Heart left ventricle (tissue), 16 donors: ENCODE measurements at regions not wholly inside any gene's neighbourhood (a gene's known extent, or its start where the extent isn't known, plus 50 kb on each side); places are given as distances from the start of the nearest gene placed in this dataset.

Experiments
- ATAC-seq, 4 donors: fragments of 200-7000 bp; cut with Tn5 transposase; one replicate each; pipeline ENCODE4 v1.9.1; 2020 to 2022; ENCODE audit warnings: moderate library complexity in 4 of 4, mild to moderate bottlenecking in 3 of 4, moderate number of reproducible peaks in 1 of 4
- DNase-seq, 5 donors: peaks; one replicate each; pipeline ENCODE4 v3.0.0-alpha.2; 2020
- H3K27ac ChIP-seq, 12 donors: fragments of 200-600 bp; sonication (generic) in 4 of 12; one replicate each; pipeline versions ENCODE4 v1.5.0 to v1.8.0; 2016 to 2022; ENCODE audit warnings: mild to moderate bottlenecking in 2 of 12
- H3K27me3 ChIP-seq, 9 donors: fragments of 200-600 bp; sonication (generic) in 2 of 9; one replicate each; pipeline versions ENCODE4 v1.5.1 to v1.8.0; 2016 to 2022; ENCODE audit warnings: mild to moderate bottlenecking in 3 of 9
- H3K36me3 ChIP-seq, 9 donors: fragments of 200-600 bp; sonication (generic) in 2 of 9; one replicate each; pipeline versions ENCODE4 v1.5.0 to v1.8.0; 2018 to 2022; ENCODE audit warnings: mild to moderate bottlenecking in 2 of 9
- H3K4me1 ChIP-seq, 12 donors: fragments of 200-600 bp; sonication (generic) in 4 of 12; one replicate each; pipeline versions ENCODE4 v1.5.0 to v1.8.0; 2016 to 2022; ENCODE audit warnings: mild to moderate bottlenecking in 3 of 12
- H3K4me3 ChIP-seq, 12 donors: fragments of 200-600 bp; sonication (generic) in 4 of 12; one replicate each; pipeline versions ENCODE4 v1.5.0 to v1.8.0; 2017 to 2022; ENCODE audit warnings: mild to moderate bottlenecking in 9 of 12, moderate library complexity in 4 of 12
- H3K9me3 ChIP-seq, 12 donors: fragments of 200-600 bp; sonication (generic) in 4 of 12; one replicate each; pipeline versions ENCODE4 v1.5.0 to v1.8.0; 2016 to 2022; ENCODE audit warnings: mild to moderate bottlenecking in 1 of 12
- CTCF ChIP-seq, 12 donors: fragments of 200-600 bp; sonication (generic) in 4 of 12; IDR thresholded peaks; one replicate each; pipeline versions ENCODE4 v1.5.0 to v1.8.0; 2018 to 2022; ENCODE audit warnings: antibody characterized with exemption in 12 of 12, mild to moderate bottlenecking in 5 of 12
- POLR2A ChIP-seq, 2 donors: fragments of 450-650 bp; IDR thresholded peaks; one replicate each; pipeline ENCODE4 v1.6.1; 2017; ENCODE audit warnings: antibody characterized with exemption in 2 of 2, mild to moderate bottlenecking in 2 of 2, moderate library complexity in 2 of 2
- WGBS, 4 donors: extraction: QIAGEN DNeasy Blood & Tissue Kit in 2 of 4; methylation state at CpG; one replicate each; pipeline versions ENCODE4 v1.1.5 to v1.1.7; 2013 to 2018; 5-methylcytosine and 5-hydroxymethylcytosine counted together
- intact Hi-C, 10 donors: fragments of 100-400 bp; cut with DNase I; formaldehyde crosslinking; loops; one replicate each; pipeline versions ENCODE4 v1.11.1 to v1.14.2; 2022
- donor health status: ischemic (EF 13 %, LVEDD 7.1; RV severe dilation, severe dysfunction).
- donor health status: healthy with polysubstance abuse.
- donor health status: DM: no; HTN: yes; CAD: no.
- donor health status: DM: no; HTN: no; CAD: no.
- donor health status: ischemic (EF 25% LVEDD 6.9; RV normal size, moderate dysfunction).
- donor health status: ischemic (EF 25% LVEDD 5.7; RV mildly dilated, moderate dysfunction).
- donor health status: healthy.
- donor health status: DM: yes; HTN: yes; CAD: no.
- donor health status: ischemic (EF 35%, LVEDD 5.7; RV mildly dilated, moderate dysfunction).
- donor health status: nonischemic (EF 11% LVEDD 7.7; RV severe dilation, severe dysfunction).
- donor health status: DM: yes; HTN: yes; CAD: no.
- donor health status: PGD.
- donor health status: ischemic (EF 29% LVEDD 5.4; RV normal size, mild dysfunction).
- donor health status: nonischemic (EF 23%, LVEDD 6.1; RV moderate dilation, normal function).

- Histone ChIP-seq H3K4me3 (no peak overlapping the region), H3K27ac (no peak overlapping the region), H3K9me3 (no peaks in the 10 kb centered on the region), H3K4me1 (no peaks in the 10 kb centered on the region), H3K36me3 (no peaks in the 10 kb centered on the region), H3K27me3 (no peaks in the 10 kb centered on the region)
- DNase-seq (no peak), ATAC-seq (no peak)
- intact Hi-C loops: no loop called here
- no peak for TF ChIP-seq CTCF (IDR thresholded peaks at IDR 0.05)
- TF ChIP-seq POLR2A (IDR thresholded peaks at IDR 0.05): no peak
- 77 to 87% (median 81%) methylated on average over 1 of the region's 1 CpG for WGBS, 4 donors
Measured at GRCh38 chr2:223269386-223269785, 217.4 kb downstream of the KCNE4 start.

GRCh38 chr2:223270548-223270947 is 218.6 kb downstream of the KCNE4 start:
- Histone ChIP-seq H3K4me1 (no peaks in the 10 kb centered on the region), H3K4me3 (no peak overlapping the region), H3K27me3 (no peaks in the 10 kb centered on the region), H3K9me3 (no peaks in the 10 kb centered on the region), H3K27ac (no peak overlapping the region), H3K36me3 (no peaks in the 10 kb centered on the region)
- TF ChIP-seq POLR2A (IDR thresholded peaks at IDR 0.05) (no peak), CTCF (IDR thresholded peaks at IDR 0.05) (no peak)
- no peak for DNase-seq
- WGBS, 4 donors: 72 to 78% (median 75%) methylated on average over 5 of the region's 5 CpGs
- ATAC-seq: no peak
- intact Hi-C loops: no loop called here

- H3K4me1 ChIP-seq: no peaks in the 10 kb centered on the region
- DNase-seq (no peak), ATAC-seq (no peak)
- intact Hi-C loops: no loop called here
- H3K4me3 ChIP-seq: no peak overlapping the region
- TF ChIP-seq CTCF (IDR thresholded peaks at IDR 0.05) (no peak), POLR2A (IDR thresholded peaks at IDR 0.05) (no peak)
- no peaks in the 10 kb centered on the region for H3K36me3 ChIP-seq
- peaks cover 0 to under 1% (median 0%) of the 10 kb centered on the region in 12 donors for H3K9me3 ChIP-seq
- H3K27me3 ChIP-seq: no peaks in the 10 kb centered on the region
- no peak overlapping the region for H3K27ac ChIP-seq
Measured at GRCh38 chr2:223273995-223274394, 222.0 kb downstream of the KCNE4 start.

- Histone ChIP-seq H3K4me3 (no peak overlapping the region), H3K36me3 (no peaks in the 10 kb centered on the region), H3K9me3 (peaks cover 0 to 3% (median 0%) of the 10 kb centered on the region in 12 donors), H3K27ac (no peak overlapping the region), H3K4me1 (no peaks in the 10 kb centered on the region), H3K27me3 (no peaks in the 10 kb centered on the region)
- DNase-seq (no peak), ATAC-seq (no peak)
- intact Hi-C loops: no loop called here
- no peak for TF ChIP-seq POLR2A (IDR thresholded peaks at IDR 0.05)
- TF ChIP-seq CTCF (IDR thresholded peaks at IDR 0.05): no peak
Measured at GRCh38 chr2:223282221-223282620, 230.2 kb downstream of the KCNE4 start.
